ENCODE measurements at regions not wholly inside any gene's neighbourhood (a gene's known extent, or its start where the extent isn't known, plus 50 kb on each side); places are given as distances from the start of the nearest gene placed in this dataset.

- no peaks in the 10 kb centered on the region for H3K27me3 ChIP-seq
- DNase-seq (no peak), ATAC-seq (no peak)
- intact Hi-C loops (cut with DNase I): no loop called here
- H3K36me3 ChIP-seq: no peaks in the 10 kb centered on the region
- no peak overlapping the region for H3K27ac ChIP-seq
- no peak overlapping the region for H3K4me3 ChIP-seq
- TF ChIP-seq POLR2A (IDR thresholded peaks at IDR 0.05) (no peak), CTCF (IDR thresholded peaks at IDR 0.05) (no peak)
- no peaks in the 10 kb centered on the region for H3K9me3 ChIP-seq
- no peaks in the 10 kb centered on the region for H3K4me1 ChIP-seq
- WGBS, 4 donors: 17 to 22% (median 19%) methylated on average over 1 of the region's 1 CpG
Measured at GRCh38 chr16:7161891-7162290, 170.8 kb upstream of the RBFOX1 start.

GRCh38 chr16:7160093-7160492 is 172.6 kb upstream of the RBFOX1 start:
- Histone ChIP-seq H3K4me3 (no peak overlapping the region), H3K27me3 (no peaks in the 10 kb centered on the region), H3K4me1 (no peaks in the 10 kb centered on the region), H3K36me3 (no peaks in the 10 kb centered on the region), H3K27ac (no peak overlapping the region), H3K9me3 (no peaks in the 10 kb centered on the region)
- ATAC-seq: no peak
- intact Hi-C loops (cut with DNase I): no loop called here
- 63 to 73% (median 69%) methylated on average over 3 of the region's 3 CpGs for WGBS, 4 donors
- no peak for DNase-seq
- TF ChIP-seq POLR2A (IDR thresholded peaks at IDR 0.05) (no peak), CTCF (IDR thresholded peaks at IDR 0.05) (no peak)

- H3K27ac ChIP-seq: no peak overlapping the region
- TF ChIP-seq CTCF (IDR thresholded peaks at IDR 0.05): no peak
- no peak for TF ChIP-seq POLR2A (IDR thresholded peaks at IDR 0.05)
Measured at GRCh38 chr16:7158481-7158880, 174.2 kb upstream of the RBFOX1 start.

GRCh38 chr16:7150230-7150629 is 182.4 kb upstream of the RBFOX1 start:
- Histone ChIP-seq H3K4me1 (no peaks in the 10 kb centered on the region), H3K36me3 (no peaks in the 10 kb centered on the region), H3K27ac (no peak overlapping the region), H3K4me3 (no peak overlapping the region), H3K27me3 (no peaks in the 10 kb centered on the region), H3K9me3 (peaks cover 0 to 7% (median 0%) of the 10 kb centered on the region in 12 donors)
- no peak for TF ChIP-seq POLR2A (IDR thresholded peaks at IDR 0.05)
- TF ChIP-seq CTCF (IDR thresholded peaks at IDR 0.05): no peak
- intact Hi-C loops (cut with DNase I): no loop called here
- DNase-seq: no peak
- no peak for ATAC-seq
- WGBS, 4 donors: 65 to 76% (median 70%) methylated on average over 7 of the region's 7 CpGs

More at GRCh38 chr16:7158481-7158880, 174.2 kb upstream of the RBFOX1 start:
- no peak for DNase-seq
- Histone ChIP-seq H3K4me3 (no peak overlapping the region), H3K36me3 (no peaks in the 10 kb centered on the region), H3K27me3 (no peaks in the 10 kb centered on the region), H3K4me1 (no peaks in the 10 kb centered on the region), H3K9me3 (no peaks in the 10 kb centered on the region)
- no peak for ATAC-seq
- WGBS, 4 donors: 83 to 94% (median 92%) methylated on average over 4 of the region's 4 CpGs
- intact Hi-C loops (cut with DNase I): no loop called here

Measured in heart left ventricle (tissue), 16 donors.